ENCODE measurements at regions not wholly inside any gene's neighbourhood (a gene's known extent, or its start where the extent isn't known, plus 50 kb on each side); places are given as distances from the start of the nearest gene placed in this dataset.

DNA sequence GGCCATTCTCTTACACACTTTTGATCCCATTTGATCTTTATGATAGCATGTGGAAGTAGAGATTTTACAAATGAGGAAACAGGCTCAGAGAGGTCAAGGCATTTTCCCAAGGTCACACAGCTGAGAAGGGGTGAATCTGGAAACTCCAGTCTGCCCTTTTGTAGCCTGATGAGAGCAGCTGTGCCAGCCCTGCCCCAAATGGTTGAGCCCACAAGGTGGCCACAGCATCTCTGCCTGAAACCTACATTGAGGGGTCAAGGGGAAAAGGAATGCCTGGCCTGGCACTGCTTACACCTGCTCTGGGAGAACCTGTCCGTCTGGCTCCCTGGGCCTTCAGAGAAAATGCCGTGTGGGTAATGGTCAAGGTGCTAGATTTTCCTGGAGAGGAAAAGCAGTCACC is 200.2 kb upstream of the LINGO1 start:
- Histone ChIP-seq H3K4me2 (ENCODE audit: low read length) (no peak overlapping the region), H3F3A (ENCODE audit: insufficient read depth, low read length, poor library complexity, severe bottlenecking) (no peaks in the 10 kb centered on the region), H3K36me3 (ENCODE audit: insufficient read depth, low read length) (no peaks in the 10 kb centered on the region), H3K27me3 (ENCODE audit: insufficient read depth, low read depth, low read length) (no peaks in the 10 kb centered on the region), H3K4me3 (ENCODE audit: low read length) (no peak overlapping the region), H3K27ac (ENCODE audit: low read length) (no peak overlapping the region), H2AFZ (ENCODE audit: low read depth, low read length) (no peak overlapping the region), H4K20me1 (ENCODE audit: insufficient read depth) (no peaks in the 10 kb centered on the region), H3K9ac (ENCODE audit: low read length) (no peak overlapping the region), H3K79me2 (replicated peaks; ENCODE audit: insufficient read depth, low read length) (no peaks in the 10 kb centered on the region), H3K9me2 (ENCODE audit: insufficient read depth, low read length) (no peaks in the 10 kb centered on the region), H3K9me3 (ENCODE audit: low read length) (no peaks in the 10 kb centered on the region)
- TF ChIP-seq EP300 (conservative IDR thresholded peaks at IDR 0.05; ENCODE audit: poor library complexity, severe bottlenecking) (no peak), EZH2 (IDR thresholded peaks at IDR 0.05; ENCODE audit: borderline replicate concordance, insufficient read depth, low read length, poor library complexity, severe bottlenecking) (no peak), RAD21 (conservative IDR thresholded peaks at IDR 0.05) (no peak), POLR2AphosphoS5 (IDR thresholded peaks at IDR 0.05) (no peak), TAF1 (IDR thresholded peaks at IDR 0.05; ENCODE audit: low read depth) (no peak), SMC3 (conservative IDR thresholded peaks at IDR 0.05; ENCODE audit: poor library complexity) (no peak), MXI1 (conservative IDR thresholded peaks at IDR 0.05; ENCODE audit: poor library complexity, severe bottlenecking) (no peak)
- TF ChIP-seq, protein P1, sequence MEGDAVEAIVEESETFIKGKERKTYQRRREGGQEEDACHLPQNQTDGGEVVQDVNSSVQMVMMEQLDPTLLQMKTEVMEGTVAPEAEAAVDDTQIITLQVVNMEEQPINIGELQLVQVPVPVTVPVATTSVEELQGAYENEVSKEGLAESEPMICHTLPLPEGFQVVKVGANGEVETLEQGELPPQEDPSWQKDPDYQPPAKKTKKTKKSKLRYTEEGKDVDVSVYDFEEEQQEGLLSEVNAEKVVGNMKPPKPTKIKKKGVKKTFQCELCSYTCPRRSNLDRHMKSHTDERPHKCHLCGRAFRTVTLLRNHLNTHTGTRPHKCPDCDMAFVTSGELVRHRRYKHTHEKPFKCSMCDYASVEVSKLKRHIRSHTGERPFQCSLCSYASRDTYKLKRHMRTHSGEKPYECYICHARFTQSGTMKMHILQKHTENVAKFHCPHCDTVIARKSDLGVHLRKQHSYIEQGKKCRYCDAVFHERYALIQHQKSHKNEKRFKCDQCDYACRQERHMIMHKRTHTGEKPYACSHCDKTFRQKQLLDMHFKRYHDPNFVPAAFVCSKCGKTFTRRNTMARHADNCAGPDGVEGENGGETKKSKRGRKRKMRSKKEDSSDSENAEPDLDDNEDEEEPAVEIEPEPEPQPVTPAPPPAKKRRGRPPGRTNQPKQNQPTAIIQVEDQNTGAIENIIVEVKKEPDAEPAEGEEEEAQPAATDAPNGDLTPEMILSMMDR (IDR thresholded peaks at IDR 0.05; ENCODE audit: poor library complexity, severe bottlenecking), result no peak
- TF ChIP-seq, protein P2, sequence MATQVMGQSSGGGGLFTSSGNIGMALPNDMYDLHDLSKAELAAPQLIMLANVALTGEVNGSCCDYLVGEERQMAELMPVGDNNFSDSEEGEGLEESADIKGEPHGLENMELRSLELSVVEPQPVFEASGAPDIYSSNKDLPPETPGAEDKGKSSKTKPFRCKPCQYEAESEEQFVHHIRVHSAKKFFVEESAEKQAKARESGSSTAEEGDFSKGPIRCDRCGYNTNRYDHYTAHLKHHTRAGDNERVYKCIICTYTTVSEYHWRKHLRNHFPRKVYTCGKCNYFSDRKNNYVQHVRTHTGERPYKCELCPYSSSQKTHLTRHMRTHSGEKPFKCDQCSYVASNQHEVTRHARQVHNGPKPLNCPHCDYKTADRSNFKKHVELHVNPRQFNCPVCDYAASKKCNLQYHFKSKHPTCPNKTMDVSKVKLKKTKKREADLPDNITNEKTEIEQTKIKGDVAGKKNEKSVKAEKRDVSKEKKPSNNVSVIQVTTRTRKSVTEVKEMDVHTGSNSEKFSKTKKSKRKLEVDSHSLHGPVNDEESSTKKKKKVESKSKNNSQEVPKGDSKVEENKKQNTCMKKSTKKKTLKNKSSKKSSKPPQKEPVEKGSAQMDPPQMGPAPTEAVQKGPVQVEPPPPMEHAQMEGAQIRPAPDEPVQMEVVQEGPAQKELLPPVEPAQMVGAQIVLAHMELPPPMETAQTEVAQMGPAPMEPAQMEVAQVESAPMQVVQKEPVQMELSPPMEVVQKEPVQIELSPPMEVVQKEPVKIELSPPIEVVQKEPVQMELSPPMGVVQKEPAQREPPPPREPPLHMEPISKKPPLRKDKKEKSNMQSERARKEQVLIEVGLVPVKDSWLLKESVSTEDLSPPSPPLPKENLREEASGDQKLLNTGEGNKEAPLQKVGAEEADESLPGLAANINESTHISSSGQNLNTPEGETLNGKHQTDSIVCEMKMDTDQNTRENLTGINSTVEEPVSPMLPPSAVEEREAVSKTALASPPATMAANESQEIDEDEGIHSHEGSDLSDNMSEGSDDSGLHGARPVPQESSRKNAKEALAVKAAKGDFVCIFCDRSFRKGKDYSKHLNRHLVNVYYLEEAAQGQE (IDR thresholded peaks at IDR 0.05; ENCODE audit: borderline replicate concordance), result no peak

DNA sequence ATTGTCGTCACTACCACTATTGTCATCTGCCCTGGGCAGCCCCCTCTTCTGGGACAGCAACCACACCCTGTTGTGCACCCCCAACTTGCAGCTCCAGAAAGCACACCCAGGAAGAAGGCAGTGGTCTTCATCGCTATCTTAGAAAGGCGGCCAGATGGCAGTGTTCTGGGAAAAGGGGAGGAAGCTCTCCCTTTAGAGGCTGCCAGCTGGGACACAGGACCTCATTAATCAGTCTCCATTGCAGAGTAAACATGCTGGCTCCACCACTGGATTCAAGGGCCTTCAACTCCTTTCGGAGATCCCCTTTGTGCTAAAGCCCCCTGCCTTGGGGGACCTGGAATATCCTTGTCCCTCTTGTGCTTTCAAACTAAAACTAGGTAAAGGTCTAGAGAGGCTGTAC is 199.3 kb upstream of the LINGO1 start:
- H3F3A ChIP-seq (ENCODE audit: insufficient read depth, low read length, poor library complexity, severe bottlenecking), result no peaks in the 10 kb centered on the region
- no peak overlapping the region for H3K4me3 ChIP-seq (ENCODE audit: low read length)
- no peaks in the 10 kb centered on the region for H4K20me1 ChIP-seq (ENCODE audit: insufficient read depth)
- no peaks in the 10 kb centered on the region for H3K9me2 ChIP-seq (ENCODE audit: insufficient read depth, low read length)
- no peak overlapping the region for H3K4me2 ChIP-seq (ENCODE audit: low read length)
- no peaks in the 10 kb centered on the region for H3K9me3 ChIP-seq (ENCODE audit: low read length)
- no peak overlapping the region for H3K27ac ChIP-seq (ENCODE audit: low read length)
- H3K36me3 ChIP-seq (ENCODE audit: insufficient read depth, low read length), result no peaks in the 10 kb centered on the region
- H3K9ac ChIP-seq (ENCODE audit: low read length), result no peak overlapping the region
- H2AFZ ChIP-seq (ENCODE audit: low read depth, low read length), result no peak overlapping the region
- no peak for TF ChIP-seq SMC3 (conservative IDR thresholded peaks at IDR 0.05; ENCODE audit: poor library complexity)
- no peak for TF ChIP-seq EZH2 (IDR thresholded peaks at IDR 0.05; ENCODE audit: borderline replicate concordance, insufficient read depth, low read length, poor library complexity, severe bottlenecking)
- no peak for TF ChIP-seq POLR2AphosphoS5 (IDR thresholded peaks at IDR 0.05)
- TF ChIP-seq, protein P2 (IDR thresholded peaks at IDR 0.05; ENCODE audit: borderline replicate concordance), result no peak
- no peak for TF ChIP-seq TAF1 (IDR thresholded peaks at IDR 0.05; ENCODE audit: low read depth)
- no peak for TF ChIP-seq EP300 (conservative IDR thresholded peaks at IDR 0.05; ENCODE audit: poor library complexity, severe bottlenecking)
- TF ChIP-seq, protein P1 (IDR thresholded peaks at IDR 0.05; ENCODE audit: poor library complexity, severe bottlenecking), result no peak
- no peak for TF ChIP-seq RAD21 (conservative IDR thresholded peaks at IDR 0.05)
- no peaks in the 10 kb centered on the region for H3K79me2 ChIP-seq (replicated peaks; ENCODE audit: insufficient read depth, low read length)
- H3K27me3 ChIP-seq (ENCODE audit: insufficient read depth, low read depth, low read length), result no peaks in the 10 kb centered on the region

Measured in neural cell (in vitro differentiated cells).